ENCODE measurements at regions not wholly inside any gene's neighbourhood (a gene's known extent, or its start where the extent isn't known, plus 50 kb on each side); places are given as distances from the start of the nearest gene placed in this dataset.

GRCh38 chr7:56538541-56539429, 422.6 kb upstream of the NUPR2 start:
- DNase-seq (ENCODE audit: low read depth): no peak
- TF ChIP-seq CTCF (IDR thresholded peaks at IDR 0.05; ENCODE audit: insufficient read depth, low read length): no peak
- no peak overlapping the region for H3K4me3 ChIP-seq (ENCODE audit: low read depth, low read length)

GRCh38 chr7:56537952-56538351, 421.7 kb upstream of the NUPR2 start:
- no peak overlapping the region for H3K4me3 ChIP-seq (ENCODE audit: low read depth, low read length)
- TF ChIP-seq CTCF (IDR thresholded peaks at IDR 0.05; ENCODE audit: insufficient read depth, low read length): no peak
- no peak for DNase-seq (ENCODE audit: low read depth)

GRCh38 chr7:56537477-56537876, 421.3 kb upstream of the NUPR2 start:
- no peak for TF ChIP-seq CTCF (IDR thresholded peaks at IDR 0.05; ENCODE audit: insufficient read depth, low read length)
- H3K4me3 ChIP-seq (ENCODE audit: low read depth, low read length): no peak overlapping the region
- DNase-seq (ENCODE audit: low read depth): no peak

DNA sequence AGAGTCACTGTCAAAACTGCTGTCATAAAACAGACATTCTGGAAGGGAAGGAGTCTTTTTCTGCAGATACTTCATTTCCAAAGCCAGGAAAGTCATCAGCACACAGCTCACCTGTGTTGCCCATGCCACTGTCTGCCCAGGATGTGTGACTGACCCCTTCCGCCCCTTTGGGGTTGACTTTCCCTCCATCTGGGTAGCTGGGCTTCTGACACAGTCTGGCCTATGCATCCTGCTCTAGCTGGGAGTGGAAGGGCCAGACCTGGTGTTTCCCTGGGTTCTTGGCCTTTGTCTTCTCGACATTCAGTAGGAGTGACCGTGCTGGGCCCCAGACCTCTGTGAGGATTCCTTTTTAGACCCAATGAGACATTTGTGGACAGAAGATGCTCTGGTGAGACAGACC, 378.9 kb upstream of the NUPR2 start:
- TF ChIP-seq CTCF (IDR thresholded peaks at IDR 0.05; ENCODE audit: insufficient read depth, low read length): no peak
- DNase-seq (ENCODE audit: low read depth): no peak
- H3K4me3 ChIP-seq (ENCODE audit: low read depth, low read length): no peak overlapping the region

- H3K4me3 ChIP-seq (ENCODE audit: low read depth, low read length): no peak overlapping the region
- no peak for DNase-seq (ENCODE audit: low read depth)
- TF ChIP-seq CTCF (IDR thresholded peaks at IDR 0.05; ENCODE audit: insufficient read depth, low read length): no peak
Measured at GRCh38 chr7:56493704-56494450, 377.7 kb upstream of the NUPR2 start.

GRCh38 chr7:56493196-56493595, 377.0 kb upstream of the NUPR2 start:
- TF ChIP-seq CTCF (IDR thresholded peaks at IDR 0.05; ENCODE audit: insufficient read depth, low read length): no peak
- no peak overlapping the region for H3K4me3 ChIP-seq (ENCODE audit: low read depth, low read length)
- no peak for DNase-seq (ENCODE audit: low read depth)

Measured in fibroblast of the aortic adventitia (primary cell).